Colonic mucosa (tissue), 4 donors: ENCODE measurements at regions not wholly inside any gene's neighbourhood (a gene's known extent, or its start where the extent isn't known, plus 50 kb on each side); places are given as distances from the start of the nearest gene placed in this dataset.

Experiments used
- DNase-seq: peaks from one replicate; pipeline ENCODE4 v3.0.0-alpha.2; 2020
- H3K27ac ChIP-seq: fragments of 200-600 bp; one replicate; pipeline ENCODE4 v1.8.0; 2021
- H3K27me3 ChIP-seq: fragments of 200-600 bp; one replicate; pipeline ENCODE4 v1.8.0; 2021
- H3K36me3 ChIP-seq: fragments of 200-600 bp; one replicate; pipeline ENCODE4 v1.8.0; 2021
- H3K4me1 ChIP-seq: fragments of 200-600 bp; one replicate; pipeline ENCODE4 v1.8.0; 2021; ENCODE audit warnings: mild to moderate bottlenecking
- H3K4me3 ChIP-seq: fragments of 200-600 bp; one replicate; pipeline ENCODE4 v1.8.0; 2021
- H3K9ac ChIP-seq, 2 donors: one replicate each; pipeline ENCODE4 v1.7.0; 2013; ENCODE audit warnings: control low read depth in 2 of 2, low read depth in 2 of 2, low read length in 2 of 2
- H3K9me3 ChIP-seq: fragments of 200-600 bp; one replicate; pipeline ENCODE4 v1.8.0; 2021
- intact Hi-C: fragments of 100-400 bp; cut with DNase I; formaldehyde crosslinking; loops from one replicate; pipeline ENCODE4 v1.14.1; 2022
- TF ChIP-seq, protein P1 (sequence below): fragments of 200-600 bp; IDR thresholded peaks from one replicate; pipeline ENCODE4 v1.8.0; 2022; ENCODE audit warnings: antibody characterized with exemption, mild to moderate bottlenecking
- donor health status: healthy.
- donor health status: DM: no; HTN: no; CAD: no.
- donor health status: DM: no; HTN: no; CAD: no.

- TF ChIP-seq, protein P1, sequence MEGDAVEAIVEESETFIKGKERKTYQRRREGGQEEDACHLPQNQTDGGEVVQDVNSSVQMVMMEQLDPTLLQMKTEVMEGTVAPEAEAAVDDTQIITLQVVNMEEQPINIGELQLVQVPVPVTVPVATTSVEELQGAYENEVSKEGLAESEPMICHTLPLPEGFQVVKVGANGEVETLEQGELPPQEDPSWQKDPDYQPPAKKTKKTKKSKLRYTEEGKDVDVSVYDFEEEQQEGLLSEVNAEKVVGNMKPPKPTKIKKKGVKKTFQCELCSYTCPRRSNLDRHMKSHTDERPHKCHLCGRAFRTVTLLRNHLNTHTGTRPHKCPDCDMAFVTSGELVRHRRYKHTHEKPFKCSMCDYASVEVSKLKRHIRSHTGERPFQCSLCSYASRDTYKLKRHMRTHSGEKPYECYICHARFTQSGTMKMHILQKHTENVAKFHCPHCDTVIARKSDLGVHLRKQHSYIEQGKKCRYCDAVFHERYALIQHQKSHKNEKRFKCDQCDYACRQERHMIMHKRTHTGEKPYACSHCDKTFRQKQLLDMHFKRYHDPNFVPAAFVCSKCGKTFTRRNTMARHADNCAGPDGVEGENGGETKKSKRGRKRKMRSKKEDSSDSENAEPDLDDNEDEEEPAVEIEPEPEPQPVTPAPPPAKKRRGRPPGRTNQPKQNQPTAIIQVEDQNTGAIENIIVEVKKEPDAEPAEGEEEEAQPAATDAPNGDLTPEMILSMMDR = no peak
Observed at GRCh38 chr3:29227307-29227706, 53.6 kb upstream of the RBMS3 start.

More at GRCh38 chr3:29227307-29227706, 53.6 kb upstream of the RBMS3 start:
- H3K4me1 ChIP-seq = no peaks in the 10 kb centered on the region
- no peaks in the 10 kb centered on the region for H3K36me3 ChIP-seq
- H3K27me3 ChIP-seq = no peaks in the 10 kb centered on the region
- intact Hi-C loops = no loop called here
- no peak overlapping the region for H3K4me3 ChIP-seq
- no peak overlapping the region for H3K27ac ChIP-seq
- no peak overlapping the region for H3K9ac ChIP-seq
- no peaks in the 10 kb centered on the region for H3K9me3 ChIP-seq
- no peak for DNase-seq
